ENCODE measurements at regions not wholly inside any gene's neighbourhood (a gene's known extent, or its start where the extent isn't known, plus 50 kb on each side); places are given as distances from the start of the nearest gene placed in this dataset.

- no peak for TF ChIP-seq EZH2phosphoT487 (IDR thresholded peaks at IDR 0.05; ENCODE audit: low read length)
- no peak for TF ChIP-seq CTCF (IDR thresholded peaks at IDR 0.05; ENCODE audit: low read length)
- no peak for TF ChIP-seq EZH2 (optimal IDR thresholded peaks at IDR 0.05; ENCODE audit: low read depth, low read length)
Observed at GRCh38 chr3:103365467-103365866, 930.7 kb downstream of the ZPLD1 start.

Data from MM.1S (cell line).